Calu3 (cell line): ENCODE measurements at regions not wholly inside any gene's neighbourhood (a gene's known extent, or its start where the extent isn't known, plus 50 kb on each side); places are given as distances from the start of the nearest gene placed in this dataset.

ENCODE experiments used
- BruUV-seq: library from RNA; stranded (reverse); fragments of 400-500 nt; replicated peaks from 2 replicates; lab custom pipeline; 2021; lab: Mats Ljungman, UMichigan
- CTCF ChIA-PET: fragments of 300-600 bp; sonication (Branson Sonifier 250); formaldehyde crosslinking; loops from one replicate; lab custom pipeline; 2022; ENCODE audit warnings: antibody characterized with exemption; lab: Charles Lee
- DNase-seq: peaks from one replicate; pipeline ENCODE4 v3.0.0; 2022
- H3K27ac Mint-ChIP-seq: one replicate; pipeline ENCODE4 v1.8.0; 2022; ENCODE audit warnings: mixed read lengths; ENCODE audit not compliant: unreplicated experiment
- H3K27me3 Mint-ChIP-seq: one replicate; pipeline ENCODE4 v1.8.0; 2022; ENCODE audit warnings: mixed read lengths; ENCODE audit not compliant: unreplicated experiment
- H3K36me3 Mint-ChIP-seq: one replicate; pipeline ENCODE4 v1.8.0; 2022; ENCODE audit warnings: mild to moderate bottlenecking, moderate library complexity, mixed read lengths; ENCODE audit not compliant: insufficient read depth, unreplicated experiment
- H3K4me1 Mint-ChIP-seq: one replicate; pipeline ENCODE4 v1.8.0; 2022; ENCODE audit warnings: mild to moderate bottlenecking, low read depth, mixed read lengths; ENCODE audit not compliant: unreplicated experiment
- H3K4me3 Mint-ChIP-seq: one replicate; pipeline ENCODE4 v1.8.0; 2022; ENCODE audit warnings: mild to moderate bottlenecking, low read depth, moderate library complexity, mixed read lengths; ENCODE audit not compliant: unreplicated experiment
- H3K9me3 Mint-ChIP-seq: one replicate; pipeline ENCODE4 v1.8.0; 2022; ENCODE audit warnings: low read depth, mixed read lengths; ENCODE audit not compliant: unreplicated experiment
- CTCF ChIP-seq: fragments of 200-600 bp; IDR thresholded peaks from one replicate; pipeline ENCODE4 v1.8.0; 2022; ENCODE audit warnings: antibody characterized with exemption; ENCODE audit not compliant: unreplicated experiment
- intact Hi-C: fragments of 100-400 bp; cut with micrococcal nuclease; formaldehyde crosslinking; loops from one replicate; pipeline ENCODE4 v1.10.0; 2022; ENCODE audit not compliant: unreplicated experiment

GRCh38 chr6:103455275-103455674 lies 1404.4 kb downstream of the HACE1 start:
- no TSS peak for BruUV-seq
- CTCF ChIA-PET = no interaction called here

GRCh38 chr6:103409475-103409874 lies 1450.2 kb downstream of the HACE1 start:
- no TSS peak for BruUV-seq
- Mint-ChIP-seq H3K27ac (no peak overlapping the region), H3K36me3 (no peaks in the 10 kb centered on the region), H3K4me1 (no peaks in the 10 kb centered on the region), H3K9me3 (peaks cover 3% of the 10 kb centered on the region), H3K27me3 (no peaks in the 10 kb centered on the region), H3K4me3 (no peak overlapping the region)
- CTCF ChIA-PET = no interaction called here
- intact Hi-C loops = no loop called here
- DNase-seq = no peak
- no peak for TF ChIP-seq CTCF

More at GRCh38 chr6:103455275-103455674, 1404.4 kb downstream of the HACE1 start:
- TF ChIP-seq CTCF = no peak
- no peak for DNase-seq
- Mint-ChIP-seq H3K36me3 (no peaks in the 10 kb centered on the region), H3K27me3 (no peaks in the 10 kb centered on the region), H3K27ac (no peak overlapping the region), H3K4me3 (no peak overlapping the region), H3K9me3 (no peaks in the 10 kb centered on the region), H3K4me1 (no peaks in the 10 kb centered on the region)
- intact Hi-C loops = no loop called here

- Mint-ChIP-seq H3K27me3 (no peaks in the 10 kb centered on the region), H3K4me3 (no peak overlapping the region), H3K36me3 (no peaks in the 10 kb centered on the region), H3K27ac (no peak overlapping the region), H3K4me1 (no peaks in the 10 kb centered on the region), H3K9me3 (peaks cover 7% of the 10 kb centered on the region)
- CTCF ChIA-PET = no interaction called here
- DNase-seq = no peak
- BruUV-seq = no TSS peak
- intact Hi-C loops = no loop called here
- TF ChIP-seq CTCF = no peak
These were observed 1454.4 kb downstream of the HACE1 start for GRCh38 chr6:103405321-103405720.

GRCh38 chr6:103404799-103405198 lies 1454.9 kb downstream of the HACE1 start:
- Mint-ChIP-seq H3K4me1 (no peaks in the 10 kb centered on the region), H3K4me3 (no peak overlapping the region), H3K36me3 (no peaks in the 10 kb centered on the region), H3K27me3 (no peaks in the 10 kb centered on the region), H3K27ac (no peak overlapping the region), H3K9me3 (peaks cover 7% of the 10 kb centered on the region)
- intact Hi-C loops = no loop called here
- CTCF ChIA-PET = no interaction called here
- BruUV-seq = no TSS peak
- no peak for DNase-seq
- TF ChIP-seq CTCF = no peak
